Stomach (tissue), 4 donors: ENCODE measurements at regions not wholly inside any gene's neighbourhood (a gene's known extent, or its start where the extent isn't known, plus 50 kb on each side); places are given as distances from the start of the nearest gene placed in this dataset.

ENCODE experiments used
- POLR2A ChIP-seq, 4 donors: fragments of 450-650 bp; IDR thresholded peaks; one replicate each; pipeline ENCODE4 v1.6.1; 2016; ENCODE audit warnings: antibody characterized with exemption in 4 of 4, control low read depth in 2 of 4, mild to moderate bottlenecking in 1 of 4, moderate library complexity in 1 of 4
- POLR2AphosphoS5 ChIP-seq, 3 donors: sonication (generic); formaldehyde crosslinking; IDR thresholded peaks; one replicate each; pipeline ENCODE4 v1.6.1; 2016; ENCODE audit warnings: antibody characterized with exemption in 3 of 3
- TF ChIP-seq, protein P1 (sequence below), 7 experiments: fragments of 450-650 bp in 4 of 7; fragments of 200-600 bp in 3 of 7; sonication (generic) in 3 of 7; IDR thresholded peaks; one replicate each; pipeline ENCODE4 v1.5.1; 2016 to 2019; ENCODE audit warnings: antibody characterized with exemption in 7 of 7, control low read depth in 2 of 7, mild to moderate bottlenecking in 1 of 7

DNA sequence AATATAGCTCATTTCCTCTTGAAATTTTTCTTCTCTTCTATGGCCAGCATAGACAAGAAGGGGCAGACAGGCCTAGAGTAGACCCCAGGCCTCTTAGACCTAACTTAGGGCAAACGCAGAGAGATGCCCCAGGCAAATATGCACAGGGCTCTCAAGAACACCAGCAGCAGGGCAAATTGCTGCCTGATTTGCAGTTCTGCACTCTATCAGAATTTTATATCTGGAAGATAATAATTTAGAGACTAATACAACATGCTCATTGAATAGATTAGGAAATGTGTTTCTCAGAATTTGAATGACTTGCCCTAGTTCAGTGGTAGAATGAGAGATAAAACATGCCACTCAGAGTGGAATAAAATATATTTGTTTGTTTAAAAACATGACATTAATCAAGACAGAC lies 200.4 kb upstream of the ADGRL2 start:
- TF ChIP-seq, protein P1, sequence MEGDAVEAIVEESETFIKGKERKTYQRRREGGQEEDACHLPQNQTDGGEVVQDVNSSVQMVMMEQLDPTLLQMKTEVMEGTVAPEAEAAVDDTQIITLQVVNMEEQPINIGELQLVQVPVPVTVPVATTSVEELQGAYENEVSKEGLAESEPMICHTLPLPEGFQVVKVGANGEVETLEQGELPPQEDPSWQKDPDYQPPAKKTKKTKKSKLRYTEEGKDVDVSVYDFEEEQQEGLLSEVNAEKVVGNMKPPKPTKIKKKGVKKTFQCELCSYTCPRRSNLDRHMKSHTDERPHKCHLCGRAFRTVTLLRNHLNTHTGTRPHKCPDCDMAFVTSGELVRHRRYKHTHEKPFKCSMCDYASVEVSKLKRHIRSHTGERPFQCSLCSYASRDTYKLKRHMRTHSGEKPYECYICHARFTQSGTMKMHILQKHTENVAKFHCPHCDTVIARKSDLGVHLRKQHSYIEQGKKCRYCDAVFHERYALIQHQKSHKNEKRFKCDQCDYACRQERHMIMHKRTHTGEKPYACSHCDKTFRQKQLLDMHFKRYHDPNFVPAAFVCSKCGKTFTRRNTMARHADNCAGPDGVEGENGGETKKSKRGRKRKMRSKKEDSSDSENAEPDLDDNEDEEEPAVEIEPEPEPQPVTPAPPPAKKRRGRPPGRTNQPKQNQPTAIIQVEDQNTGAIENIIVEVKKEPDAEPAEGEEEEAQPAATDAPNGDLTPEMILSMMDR (IDR thresholded peaks at IDR 0.05): no peak
- TF ChIP-seq POLR2A (IDR thresholded peaks at IDR 0.05) (no peak), POLR2AphosphoS5 (IDR thresholded peaks at IDR 0.05) (no peak)
